Psoas muscle (tissue), 7 donors: ENCODE measurements at regions not wholly inside any gene's neighbourhood (a gene's known extent, or its start where the extent isn't known, plus 50 kb on each side); places are given as distances from the start of the nearest gene placed in this dataset.

ENCODE experiments used
- ATAC-seq, 4 donors: fragments of 200-7000 bp; cut with Tn5 transposase; one replicate each; pipeline ENCODE4 v1.9.1; 2020; ENCODE audit warnings: moderate library complexity in 3 of 4, mild to moderate bottlenecking in 2 of 4
- DNase-seq, 2 donors: peaks; one replicate each; pipeline ENCODE4 v3.0.0-alpha.2; 2020
- H3K27ac ChIP-seq: fragments of 200-600 bp; one replicate; pipeline ENCODE4 v1.8.0; 2022
- H3K27me3 ChIP-seq, 3 donors: fragments of 200-600 bp in 1 of 3; one replicate each; pipeline versions ENCODE4 v1.6.1 to v1.8.0; 2013 to 2022; ENCODE audit warnings: low read length in 2 of 3, mild to moderate bottlenecking in 2 of 3, moderate library complexity in 1 of 3; ENCODE audit not compliant: insufficient read depth in 3 of 3
- H3K36me3 ChIP-seq, 2 donors: fragments of 200-600 bp in 1 of 2; one replicate each; pipeline versions ENCODE4 v1.6.1 to v1.8.0; 2013 to 2022; ENCODE audit warnings: low read depth in 1 of 2, mild to moderate bottlenecking in 1 of 2, moderate library complexity in 1 of 2; ENCODE audit not compliant: insufficient read depth in 1 of 2
- H3K4me1 ChIP-seq: fragments of 200-600 bp; one replicate; pipeline ENCODE4 v1.8.0; 2022
- H3K4me3 ChIP-seq: fragments of 200-600 bp; one replicate; pipeline ENCODE4 v1.8.0; 2022; ENCODE audit warnings: mild to moderate bottlenecking
- H3K9me3 ChIP-seq: fragments of 200-600 bp; one replicate; pipeline ENCODE4 v1.8.0; 2022
- WGBS, 3 donors: extraction: QIAGEN DNeasy Blood & Tissue Kit; methylation state at CpG; one replicate each; pipeline versions ENCODE4 v1.1.6 to v1.1.7; 2013; 5-methylcytosine and 5-hydroxymethylcytosine counted together
- intact Hi-C, 2 donors: fragments of 100-400 bp; cut with DNase I; formaldehyde crosslinking; loops; one replicate each; pipeline versions ENCODE4 v1.11.0 to v1.14.2; 2022
- TF ChIP-seq, protein P1 (sequence below): fragments of 200-600 bp; IDR thresholded peaks from one replicate; pipeline ENCODE4 v1.8.0; 2022; ENCODE audit warnings: antibody characterized with exemption
- donor health status: healthy with polysubstance abuse.
- donor health status: DM: no; HTN: no; CAD: no; lungs with moderate emphysema.
- donor health status: Bipolar disorder and iron deficiency.
- donor health status: healthy.
- donor health status: DM: yes; HTN: yes; CAD: no.
- donor health status: DM: no; HTN: no; CAD: no.
- donor health status: DM: yes; HTN: yes; CAD: no.

- ATAC-seq: no peak
Observed at GRCh38 chr15:66937588-66937987, 127.8 kb upstream of the SMAD3 start.

DNA sequence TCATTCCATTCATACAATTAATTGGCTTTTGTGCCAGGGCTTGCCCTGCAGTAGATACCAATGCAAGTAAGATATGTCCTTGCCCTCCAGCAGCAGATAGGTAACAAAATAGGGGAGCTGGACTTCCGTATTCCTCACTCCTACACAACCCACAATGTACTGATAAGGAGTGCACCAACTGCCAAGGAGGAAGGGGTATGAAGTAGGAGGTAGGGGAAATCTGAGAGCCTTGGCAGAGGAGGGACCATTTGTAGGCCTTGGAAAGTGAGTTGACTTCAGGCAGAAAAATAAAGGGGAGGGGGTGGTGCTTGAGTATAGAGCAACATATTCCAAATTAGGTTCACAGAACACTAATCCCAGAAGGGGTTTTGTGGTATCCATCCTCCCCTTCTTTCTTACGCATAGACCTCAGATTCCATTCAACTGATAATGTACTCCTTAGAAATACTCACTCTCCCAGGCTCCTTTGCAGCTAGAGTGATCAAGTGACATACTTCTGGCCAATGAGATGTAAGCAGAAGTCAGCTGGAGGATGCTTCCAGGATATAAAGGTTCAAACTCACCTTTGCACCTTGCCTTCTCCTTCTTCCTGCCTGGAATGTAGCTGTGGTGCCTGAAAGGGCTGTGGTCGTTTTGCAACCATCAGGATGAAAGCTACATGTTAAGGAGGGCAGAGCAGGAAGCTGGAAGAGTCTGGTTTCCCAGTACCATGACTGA lies 127.1 kb upstream of the SMAD3 start:
- TF ChIP-seq, protein P1, sequence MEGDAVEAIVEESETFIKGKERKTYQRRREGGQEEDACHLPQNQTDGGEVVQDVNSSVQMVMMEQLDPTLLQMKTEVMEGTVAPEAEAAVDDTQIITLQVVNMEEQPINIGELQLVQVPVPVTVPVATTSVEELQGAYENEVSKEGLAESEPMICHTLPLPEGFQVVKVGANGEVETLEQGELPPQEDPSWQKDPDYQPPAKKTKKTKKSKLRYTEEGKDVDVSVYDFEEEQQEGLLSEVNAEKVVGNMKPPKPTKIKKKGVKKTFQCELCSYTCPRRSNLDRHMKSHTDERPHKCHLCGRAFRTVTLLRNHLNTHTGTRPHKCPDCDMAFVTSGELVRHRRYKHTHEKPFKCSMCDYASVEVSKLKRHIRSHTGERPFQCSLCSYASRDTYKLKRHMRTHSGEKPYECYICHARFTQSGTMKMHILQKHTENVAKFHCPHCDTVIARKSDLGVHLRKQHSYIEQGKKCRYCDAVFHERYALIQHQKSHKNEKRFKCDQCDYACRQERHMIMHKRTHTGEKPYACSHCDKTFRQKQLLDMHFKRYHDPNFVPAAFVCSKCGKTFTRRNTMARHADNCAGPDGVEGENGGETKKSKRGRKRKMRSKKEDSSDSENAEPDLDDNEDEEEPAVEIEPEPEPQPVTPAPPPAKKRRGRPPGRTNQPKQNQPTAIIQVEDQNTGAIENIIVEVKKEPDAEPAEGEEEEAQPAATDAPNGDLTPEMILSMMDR: no peak
- no peak for DNase-seq
- Histone ChIP-seq H3K36me3 (no peaks in the 10 kb centered on the region), H3K9me3 (no peaks in the 10 kb centered on the region), H3K4me3 (no peak overlapping the region), H3K4me1 (no peaks in the 10 kb centered on the region), H3K27ac (no peak overlapping the region), H3K27me3 (peaks cover 0 to 20% (median 5%) of the 10 kb centered on the region in 3 donors)
- intact Hi-C loops: no loop called here
- no peak for ATAC-seq
- 87 to 93% (median 91%) methylated on average over 3 of the region's 3 CpGs for WGBS, 3 donors

More at GRCh38 chr15:66937588-66937987, 127.8 kb upstream of the SMAD3 start:
- H3K27ac ChIP-seq: no peak overlapping the region
- DNase-seq: no peak
- peaks cover 0 to 20% (median 5%) of the 10 kb centered on the region in 3 donors for H3K27me3 ChIP-seq
- TF ChIP-seq, protein P1: no peak
- H3K36me3 ChIP-seq: no peaks in the 10 kb centered on the region
- no peaks in the 10 kb centered on the region for H3K4me1 ChIP-seq
- WGBS, 3 donors: 97 to 98% (median 98%) methylated on average over 3 of the region's 3 CpGs
- no peaks in the 10 kb centered on the region for H3K9me3 ChIP-seq
- H3K4me3 ChIP-seq: no peak overlapping the region
- intact Hi-C loops: no loop called here

DNA sequence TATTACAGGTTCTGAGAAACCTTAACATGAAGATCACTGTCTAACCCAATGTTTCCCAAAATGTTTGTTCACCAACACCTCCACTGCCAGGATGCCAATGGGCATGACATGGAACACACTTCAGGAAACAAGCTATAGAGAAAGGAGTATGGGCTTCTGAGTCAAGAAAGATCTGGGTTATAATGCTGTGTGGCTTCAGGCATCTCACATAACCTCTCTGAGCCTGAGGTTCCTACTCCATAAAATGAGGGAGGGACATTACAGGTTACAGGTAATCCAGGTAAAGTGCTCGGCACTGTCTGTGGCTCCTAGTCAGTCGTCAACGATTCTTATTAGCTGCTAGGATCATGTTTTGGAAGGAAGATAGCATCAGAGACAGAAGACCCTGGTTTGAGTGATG lies 126.4 kb upstream of the SMAD3 start:
- no peaks in the 10 kb centered on the region for H3K4me1 ChIP-seq
- H3K36me3 ChIP-seq: no peaks in the 10 kb centered on the region
- TF ChIP-seq, protein P1: no peak
- ATAC-seq: no peak
- 93 to 99% (median 95%) methylated on average over 3 of the region's 3 CpGs for WGBS, 3 donors
- H3K9me3 ChIP-seq: no peaks in the 10 kb centered on the region
- no peak overlapping the region for H3K4me3 ChIP-seq
- no peak for DNase-seq
- no peak overlapping the region for H3K27ac ChIP-seq
- H3K27me3 ChIP-seq: peaks cover 0 to 16% (median 3%) of the 10 kb centered on the region in 3 donors
- intact Hi-C loops: no loop called here

DNA sequence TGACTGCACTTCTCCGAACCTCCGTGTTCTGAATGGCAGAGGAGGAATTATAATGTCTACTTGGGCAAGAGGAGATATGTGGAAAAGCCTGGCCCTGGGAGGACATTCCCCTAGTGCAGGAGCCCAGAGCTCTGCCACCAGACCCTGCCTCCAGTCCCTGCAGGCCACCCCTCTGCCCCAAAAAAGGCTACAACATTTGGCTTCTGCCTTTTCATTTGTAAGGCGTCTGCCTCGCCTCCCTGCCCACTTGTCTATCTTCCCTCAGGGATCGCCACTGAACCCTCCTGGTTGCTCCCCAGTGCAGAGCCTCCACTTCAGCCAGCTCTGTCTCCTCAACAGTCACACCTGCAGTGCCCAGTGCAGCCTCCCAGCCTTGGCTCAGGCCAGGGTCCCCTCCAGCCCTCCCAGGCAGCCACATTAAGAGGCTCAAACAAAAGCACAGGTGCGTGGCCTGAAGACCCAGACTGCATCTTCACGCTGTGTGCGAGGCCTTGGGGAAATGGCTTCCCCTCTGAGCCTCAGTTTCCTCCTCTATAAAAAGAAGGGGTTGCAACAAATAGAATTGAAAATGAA lies 125.9 kb upstream of the SMAD3 start:
- 90 to 96% (median 94%) methylated on average over 8 of the region's 8 CpGs for WGBS, 3 donors
- DNase-seq: no peak
- ATAC-seq: no peak
- intact Hi-C loops: loop anchor here in 1 of 2 donors (10.0 kb wide), 2 partner anchors 125 to 495 kb away; partner anchors contain the start of gene SMAD3
- Histone ChIP-seq H3K27me3 (peaks cover 0 to 13% (median 3%) of the 10 kb centered on the region in 3 donors), H3K4me3 (no peak overlapping the region), H3K4me1 (no peaks in the 10 kb centered on the region), H3K36me3 (no peaks in the 10 kb centered on the region), H3K27ac (no peak overlapping the region), H3K9me3 (no peaks in the 10 kb centered on the region)
- TF ChIP-seq, protein P1: no peak
